Neural progenitor cell (in vitro differentiated cells): ENCODE measurements at regions not wholly inside any gene's neighbourhood (a gene's known extent, or its start where the extent isn't known, plus 50 kb on each side); places are given as distances from the start of the nearest gene placed in this dataset.
A peak's percentile ranks its signal among the peaks of the same experiment; 100 is the strongest.

Experiments used
- DNase-seq: peaks from one replicate; pipeline ENCODE4 v3.0.0-alpha.2; 2016; ENCODE audit warnings: low spot score
- H2AFZ ChIP-seq: fragments of 200-600 bp; sonication (generic); replicated peaks from 2 replicates; pipeline ENCODE4 v1.6.1; 2016; ENCODE audit warnings: antibody characterized with exemption
- H3F3A ChIP-seq: fragments of 200-600 bp; sonication (generic); 2 replicates; pipeline ENCODE4 v1.6.1; 2016; ENCODE audit warnings: antibody characterized with exemption, low read depth
- H3K27ac ChIP-seq: fragments of 200-600 bp; sonication (generic); 2 replicates; pipeline ENCODE4 v1.5.1; 2016; ENCODE audit warnings: mild to moderate bottlenecking
- H3K27me3 ChIP-seq: fragments of 200-600 bp; sonication (generic); 2 replicates; pipeline ENCODE4 v1.6.1; 2016; ENCODE audit warnings: mild to moderate bottlenecking, moderate library complexity
- H3K36me3 ChIP-seq: fragments of 200-600 bp; sonication (generic); 2 replicates; pipeline ENCODE4 v1.5.1; 2016
- H3K4me1 ChIP-seq: fragments of 200-600 bp; sonication (generic); 2 replicates; pipeline ENCODE4 v1.6.1; 2016; ENCODE audit warnings: mixed run types
- H3K4me2 ChIP-seq: fragments of 200-600 bp; sonication (generic); 2 replicates; pipeline ENCODE4 v1.6.1; 2016
- H3K4me3 ChIP-seq: fragments of 200-600 bp; sonication (generic); 2 replicates; pipeline ENCODE4 v1.5.1; 2016
- H3K79me2 ChIP-seq: fragments of 200-600 bp; sonication (generic); 2 replicates; pipeline ENCODE4 v1.6.1; 2016; ENCODE audit warnings: low read depth
- H3K9ac ChIP-seq: fragments of 200-600 bp; sonication (generic); 2 replicates; pipeline ENCODE4 v1.6.1; 2016
- H3K9me3 ChIP-seq: fragments of 200-600 bp; sonication (generic); 2 replicates; pipeline ENCODE4 v1.5.1; 2016; ENCODE audit warnings: low read depth
- H4K20me1 ChIP-seq: fragments of 200-600 bp; sonication (generic); 2 replicates; pipeline ENCODE4 v1.6.1; 2016; ENCODE audit warnings: low read depth
- H3K27ac Mint-ChIP-seq: 3 replicates; pipeline ENCODE4 v1.8.0; 2021; ENCODE audit warnings: mixed read lengths
- H3K27me3 Mint-ChIP-seq: 2 replicates; pipeline ENCODE4 v1.8.0; 2022; ENCODE audit warnings: low read depth, mild to moderate bottlenecking, inconsistent platforms, moderate library complexity, mixed read lengths; ENCODE audit not compliant: insufficient read depth
- H3K36me3 Mint-ChIP-seq: 3 replicates; pipeline ENCODE4 v1.8.0; 2021; ENCODE audit warnings: mixed read lengths
- H3K4me1 Mint-ChIP-seq: 3 replicates; pipeline ENCODE4 v1.8.0; 2021; ENCODE audit warnings: mixed read lengths
- H3K4me3 Mint-ChIP-seq: 3 replicates; pipeline ENCODE4 v1.8.0; 2021; ENCODE audit warnings: mild to moderate bottlenecking, moderate library complexity, mixed read lengths
- H3K9me3 Mint-ChIP-seq: 3 replicates; pipeline ENCODE4 v1.8.0; 2020; ENCODE audit warnings: mixed read lengths
- EZH2 ChIP-seq: fragments of 200-600 bp; sonication (generic); IDR thresholded peaks from 2 replicates; pipeline ENCODE4 v1.6.1; 2017; ENCODE audit warnings: antibody characterized with exemption, mild to moderate bottlenecking, moderate library complexity
- EZH2phosphoT487 ChIP-seq: fragments of 200-600 bp; sonication (generic); IDR thresholded peaks from 2 replicates; pipeline ENCODE4 v1.6.1; 2017; ENCODE audit warnings: antibody characterized with exemption
- TF ChIP-seq, protein P1 (sequence below): fragments of 200-600 bp; sonication (generic); IDR thresholded peaks from 2 replicates; pipeline ENCODE4 v1.5.1; 2017; ENCODE audit warnings: antibody characterized with exemption, mild to moderate bottlenecking

DNA sequence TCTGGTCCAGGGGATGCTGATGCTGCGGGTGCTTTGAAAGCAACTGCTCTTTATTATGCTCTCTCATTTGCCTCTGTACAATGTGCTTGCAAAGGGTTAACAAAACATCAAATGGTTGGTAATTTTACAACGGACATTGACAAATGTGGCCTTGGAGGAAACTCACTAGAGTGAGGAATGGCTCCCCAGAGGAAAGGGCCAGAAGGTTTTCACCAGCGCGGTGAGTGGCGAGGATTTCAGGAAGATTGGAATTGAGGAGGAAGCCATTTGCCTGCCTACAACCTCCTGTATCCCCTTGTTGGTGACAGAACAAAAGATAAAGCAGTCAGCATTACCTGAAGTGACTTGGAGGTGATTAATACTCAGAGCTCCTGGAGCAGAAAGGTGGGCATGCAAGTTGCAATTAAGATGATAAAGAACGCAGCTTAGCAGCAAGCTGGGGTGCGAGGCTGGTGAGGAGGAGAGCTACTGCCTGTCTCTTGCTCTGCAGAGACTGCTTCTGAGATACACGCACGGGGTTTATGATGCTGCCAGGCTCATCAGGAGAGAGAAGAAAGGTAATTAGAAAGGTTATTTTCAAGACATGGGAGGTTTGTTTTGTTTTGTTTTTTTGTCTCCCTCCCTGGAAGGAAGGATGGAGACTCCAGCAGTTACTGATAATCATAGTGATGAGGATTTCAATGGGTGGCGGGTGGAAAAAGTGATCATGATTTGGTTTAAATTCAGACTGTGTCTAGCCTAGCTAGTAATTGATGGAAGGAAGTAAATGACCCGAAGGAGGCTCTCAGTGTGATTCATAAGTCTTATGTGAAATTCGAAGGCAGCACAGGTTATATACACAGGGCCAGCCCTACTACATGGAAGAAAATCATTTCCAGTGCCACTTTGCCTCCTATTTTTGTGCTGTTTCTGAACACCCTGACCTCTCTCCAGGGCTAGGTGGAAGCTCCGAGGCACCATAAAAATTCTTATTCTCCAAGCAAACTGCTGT is 141.6 kb upstream of the DTNBP1 start:
- no peaks in the 10 kb centered on the region for H3K36me3 Mint-ChIP-seq
- Histone ChIP-seq H2AFZ (peak overlapping the region; percentile 48), H3K4me1 (no peaks in the 10 kb centered on the region), H3K79me2 (no peaks in the 10 kb centered on the region), H3K9ac (no peak overlapping the region), H3F3A (no peaks in the 10 kb centered on the region), H4K20me1 (no peaks in the 10 kb centered on the region), H3K27me3 (no peaks in the 10 kb centered on the region), H3K36me3 (no peaks in the 10 kb centered on the region), H3K9me3 (no peaks in the 10 kb centered on the region), H3K27ac (no peak overlapping the region), H3K4me3 (no peak overlapping the region), H3K4me2 (no peak overlapping the region)
- no peak for DNase-seq
- no peaks in the 10 kb centered on the region for H3K27me3 Mint-ChIP-seq
- no peak overlapping the region for H3K4me3 Mint-ChIP-seq
- H3K9me3 Mint-ChIP-seq: peaks cover 2% of the 10 kb centered on the region
- TF ChIP-seq, protein P1, sequence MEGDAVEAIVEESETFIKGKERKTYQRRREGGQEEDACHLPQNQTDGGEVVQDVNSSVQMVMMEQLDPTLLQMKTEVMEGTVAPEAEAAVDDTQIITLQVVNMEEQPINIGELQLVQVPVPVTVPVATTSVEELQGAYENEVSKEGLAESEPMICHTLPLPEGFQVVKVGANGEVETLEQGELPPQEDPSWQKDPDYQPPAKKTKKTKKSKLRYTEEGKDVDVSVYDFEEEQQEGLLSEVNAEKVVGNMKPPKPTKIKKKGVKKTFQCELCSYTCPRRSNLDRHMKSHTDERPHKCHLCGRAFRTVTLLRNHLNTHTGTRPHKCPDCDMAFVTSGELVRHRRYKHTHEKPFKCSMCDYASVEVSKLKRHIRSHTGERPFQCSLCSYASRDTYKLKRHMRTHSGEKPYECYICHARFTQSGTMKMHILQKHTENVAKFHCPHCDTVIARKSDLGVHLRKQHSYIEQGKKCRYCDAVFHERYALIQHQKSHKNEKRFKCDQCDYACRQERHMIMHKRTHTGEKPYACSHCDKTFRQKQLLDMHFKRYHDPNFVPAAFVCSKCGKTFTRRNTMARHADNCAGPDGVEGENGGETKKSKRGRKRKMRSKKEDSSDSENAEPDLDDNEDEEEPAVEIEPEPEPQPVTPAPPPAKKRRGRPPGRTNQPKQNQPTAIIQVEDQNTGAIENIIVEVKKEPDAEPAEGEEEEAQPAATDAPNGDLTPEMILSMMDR: no peak
- TF ChIP-seq EZH2phosphoT487: no peak
- TF ChIP-seq EZH2: no peak
- H3K4me1 Mint-ChIP-seq: peaks cover 10% of the 10 kb centered on the region
- H3K27ac Mint-ChIP-seq: no peak overlapping the region

DNA sequence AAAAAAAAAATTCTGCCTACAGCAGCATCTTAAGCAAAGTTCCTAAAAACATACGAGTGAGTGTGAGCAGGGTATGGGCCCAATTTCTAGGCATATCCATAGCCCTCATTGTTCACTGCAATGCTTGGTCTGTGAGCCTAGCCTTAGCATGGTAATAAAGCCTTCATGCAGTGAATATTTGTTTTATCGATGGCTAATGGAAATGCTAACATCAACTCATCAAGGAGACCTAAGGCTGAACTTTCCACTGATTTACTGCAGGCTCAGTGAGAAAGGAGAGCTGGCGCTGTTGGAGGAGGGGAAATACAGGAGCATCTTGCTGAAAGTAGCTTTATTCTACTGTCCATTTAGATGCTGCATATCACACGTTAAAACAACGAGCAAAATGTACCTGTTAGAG is 139.6 kb upstream of the DTNBP1 start:
- no peak for DNase-seq
- H3K9me3 ChIP-seq: no peaks in the 10 kb centered on the region
- H3K4me3 ChIP-seq: no peak overlapping the region
- Mint-ChIP-seq H3K36me3 (no peaks in the 10 kb centered on the region), H3K27me3 (no peaks in the 10 kb centered on the region), H3K27ac (peak overlapping the region; percentile 5), H3K4me3 (no peak overlapping the region), H3K9me3 (peaks cover 3% of the 10 kb centered on the region), H3K4me1 (peaks cover 10% of the 10 kb centered on the region)
- H3K27me3 ChIP-seq: no peaks in the 10 kb centered on the region
- no peaks in the 10 kb centered on the region for H3K79me2 ChIP-seq
- TF ChIP-seq, protein P1: no peak
- TF ChIP-seq EZH2phosphoT487: no peak
- no peak for TF ChIP-seq EZH2
- no peak overlapping the region for H2AFZ ChIP-seq
- no peaks in the 10 kb centered on the region for H4K20me1 ChIP-seq
- no peaks in the 10 kb centered on the region for H3K4me1 ChIP-seq
- H3F3A ChIP-seq: no peaks in the 10 kb centered on the region
- H3K27ac ChIP-seq: no peak overlapping the region
- H3K9ac ChIP-seq: no peak overlapping the region
- H3K36me3 ChIP-seq: no peaks in the 10 kb centered on the region
- no peak overlapping the region for H3K4me2 ChIP-seq

DNA sequence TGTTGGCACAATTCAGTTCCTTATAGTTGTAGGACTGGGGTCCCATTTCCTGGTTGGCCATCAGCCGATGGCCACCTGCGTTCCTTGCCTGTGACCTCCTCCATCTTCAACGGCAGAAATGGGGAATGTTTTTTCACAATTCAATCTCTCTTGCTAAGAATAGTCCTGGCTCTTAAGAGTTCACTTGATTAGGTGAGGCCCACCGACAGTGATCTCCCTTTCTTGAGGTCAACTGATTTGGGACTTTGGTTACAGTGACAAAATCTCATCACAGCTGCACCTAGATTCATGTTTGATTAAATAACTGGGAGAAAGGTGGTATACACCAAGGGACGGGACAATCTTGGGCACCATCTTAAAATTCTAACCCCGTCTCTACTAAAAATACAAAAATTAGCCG is 139.1 kb upstream of the DTNBP1 start:
- no peaks in the 10 kb centered on the region for H3K79me2 ChIP-seq
- H3K36me3 ChIP-seq: no peaks in the 10 kb centered on the region
- no peak overlapping the region for H3K4me2 ChIP-seq
- Mint-ChIP-seq H3K36me3 (peaks cover 1% of the 10 kb centered on the region), H3K4me1 (peaks cover 10% of the 10 kb centered on the region), H3K27ac (no peak overlapping the region), H3K4me3 (no peak overlapping the region), H3K9me3 (peaks cover 7% of the 10 kb centered on the region), H3K27me3 (no peaks in the 10 kb centered on the region)
- H3K4me3 ChIP-seq: no peak overlapping the region
- no peaks in the 10 kb centered on the region for H3F3A ChIP-seq
- H2AFZ ChIP-seq: no peak overlapping the region
- no peak for DNase-seq
- no peaks in the 10 kb centered on the region for H3K27me3 ChIP-seq
- no peaks in the 10 kb centered on the region for H3K4me1 ChIP-seq
- H3K27ac ChIP-seq: no peak overlapping the region
- H4K20me1 ChIP-seq: no peaks in the 10 kb centered on the region
- H3K9me3 ChIP-seq: no peaks in the 10 kb centered on the region
- TF ChIP-seq EZH2 (no peak), EZH2phosphoT487 (no peak)
- TF ChIP-seq, protein P1: no peak
- H3K9ac ChIP-seq: no peak overlapping the region
